Liver (tissue), 3 donors: ENCODE measurements at regions not wholly inside any gene's neighbourhood (a gene's known extent, or its start where the extent isn't known, plus 50 kb on each side); places are given as distances from the start of the nearest gene placed in this dataset.

Source experiments
- CTCF ChIP-seq: fragments of 150-350 bp; IDR thresholded peaks from 2 replicates; pipeline ENCODE4 v1.5.1; 2017; ENCODE audit warnings: improper control_type of control experiment, low read depth, low read length; ENCODE audit not compliant: missing input control
- FOXA2 ChIP-seq: IDR thresholded peaks from 2 replicates; pipeline ENCODE4 v1.6.1; 2016; ENCODE audit warnings: antibody characterized with exemption
- GABPA ChIP-seq, 2 donors: IDR thresholded peaks in 1 of 2; conservative IDR thresholded peaks in 1 of 2; 2 replicates each; pipeline ENCODE4 v1.6.1; 2016; ENCODE audit warnings: antibody characterized with exemption in 2 of 2, mild to moderate bottlenecking in 1 of 2, moderate library complexity in 1 of 2
- MAX ChIP-seq: IDR thresholded peaks from 2 replicates; pipeline ENCODE4 v1.6.1; 2016; ENCODE audit warnings: antibody characterized with exemption
- RAD21 ChIP-seq, 2 donors: IDR thresholded peaks; 2 replicates each; pipeline ENCODE4 v1.6.1; 2016; ENCODE audit warnings: antibody characterized with exemption in 2 of 2, mild to moderate bottlenecking in 2 of 2
- REST ChIP-seq: IDR thresholded peaks from 2 replicates; pipeline ENCODE4 v1.6.1; 2016; ENCODE audit warnings: antibody characterized with exemption, mild to moderate bottlenecking
- SP1 ChIP-seq: IDR thresholded peaks from 2 replicates; pipeline ENCODE4 v1.6.1; 2018; ENCODE audit warnings: antibody characterized with exemption, mild to moderate bottlenecking
- TAF1 ChIP-seq: conservative IDR thresholded peaks from 2 replicates; pipeline ENCODE4 v1.6.1; 2016; ENCODE audit warnings: antibody characterized with exemption, mild to moderate bottlenecking
- YY1 ChIP-seq: IDR thresholded peaks from 2 replicates; pipeline ENCODE4 v1.6.1; 2016; ENCODE audit warnings: antibody characterized with exemption, mild to moderate bottlenecking
- donor health status: healthy.
- donor health status: healthy.

- TF ChIP-seq RAD21 (IDR thresholded peaks at IDR 0.05) (peak in 1 of 2 donors; percentile 19), CTCF (peak; percentile 9), TAF1 (no peak), FOXA2 (no peak), MAX (no peak), GABPA (IDR thresholded peaks at IDR 0.05 in 1 of 2, conservative IDR thresholded peaks at IDR 0.05 in 1 of 2) (no peak), YY1 (no peak), SP1 (no peak), REST (no peak)
Measured at GRCh38 chr14:34053666-34054065, 102.8 kb upstream of the EGLN3 start.
